HUES6 (cell line): ENCODE measurements at regions not wholly inside any gene's neighbourhood (a gene's known extent, or its start where the extent isn't known, plus 50 kb on each side); places are given as distances from the start of the nearest gene placed in this dataset.

ENCODE experiments used
- H3K27ac ChIP-seq: 2 replicates; pipeline ENCODE4 v1.7.0; 2013; ENCODE audit warnings: low read depth, mild to moderate bottlenecking, low read length, inconsistent platforms
- H3K27me3 ChIP-seq: 2 replicates; pipeline ENCODE4 v1.6.1; 2013; ENCODE audit warnings: low read length; ENCODE audit not compliant: control insufficient read depth, insufficient read depth
- H3K36me3 ChIP-seq: 2 replicates; pipeline ENCODE4 v1.6.1; 2013; ENCODE audit warnings: low read length; ENCODE audit not compliant: control insufficient read depth, insufficient read depth
- H3K4me1 ChIP-seq: 2 replicates; pipeline ENCODE4 v1.6.1; 2013; ENCODE audit warnings: low read length; ENCODE audit not compliant: control insufficient read depth, insufficient read depth
- H3K4me3 ChIP-seq: 2 replicates; pipeline ENCODE4 v1.5.1; 2013; ENCODE audit warnings: low read depth, low read length
- H3K9ac ChIP-seq: one replicate; pipeline ENCODE4 v1.6.1; 2013; ENCODE audit warnings: mild to moderate bottlenecking, low read length
- H3K9me3 ChIP-seq: 2 replicates; pipeline ENCODE4 v1.6.1; 2013; ENCODE audit warnings: low read depth, low read length; ENCODE audit not compliant: control insufficient read depth, insufficient read depth

DNA sequence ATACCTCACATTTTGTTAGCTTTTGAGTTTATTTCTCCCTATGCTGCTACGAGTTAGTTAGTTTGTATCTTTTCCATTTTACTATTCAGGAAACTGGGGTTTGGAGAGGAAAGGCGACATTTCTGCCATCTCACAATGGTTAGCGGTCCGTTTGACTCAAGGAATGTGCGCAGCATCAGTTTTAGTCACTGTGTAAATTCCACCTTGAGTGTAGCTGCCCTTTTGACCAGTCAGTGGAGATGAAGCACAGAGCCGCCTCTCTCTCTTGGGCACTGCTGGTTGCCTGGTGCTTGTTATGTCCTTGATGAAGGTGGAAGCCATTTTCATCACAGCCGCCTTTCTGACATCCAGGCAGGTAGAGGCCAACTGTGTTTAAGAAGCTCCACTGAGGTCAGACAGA, 185.5 kb downstream of the SCP2D1 start:
- H3K27ac ChIP-seq, result no peak overlapping the region
- H3K4me3 ChIP-seq, result no peak overlapping the region
- H3K9me3 ChIP-seq, result no peaks in the 10 kb centered on the region
- H3K27me3 ChIP-seq, result no peaks in the 10 kb centered on the region
- no peaks in the 10 kb centered on the region for H3K36me3 ChIP-seq
- no peak overlapping the region for H3K9ac ChIP-seq
- no peaks in the 10 kb centered on the region for H3K4me1 ChIP-seq

DNA sequence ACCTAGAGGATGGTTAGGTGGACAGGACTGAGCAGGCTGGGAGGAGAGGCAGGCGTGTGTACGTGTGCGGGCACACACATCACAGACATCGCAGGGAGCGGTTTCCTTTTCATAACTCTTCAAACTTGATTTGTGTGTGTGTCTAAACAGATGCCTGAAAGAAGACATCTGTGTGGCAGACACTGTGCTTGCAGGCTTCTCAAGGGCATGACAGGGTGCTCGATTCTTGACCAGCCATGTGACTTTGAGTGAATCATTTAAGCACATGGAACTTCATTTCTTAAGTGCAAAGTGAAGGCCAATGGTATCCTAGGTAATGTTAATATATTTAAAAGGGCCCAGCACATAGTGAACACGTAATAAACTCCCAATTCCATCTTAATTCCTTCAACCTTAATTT, 186.5 kb downstream of the SCP2D1 start:
- no peak overlapping the region for H3K9ac ChIP-seq
- H3K36me3 ChIP-seq, result no peaks in the 10 kb centered on the region
- H3K27me3 ChIP-seq, result no peaks in the 10 kb centered on the region
- no peaks in the 10 kb centered on the region for H3K4me1 ChIP-seq
- H3K27ac ChIP-seq, result no peak overlapping the region
- H3K9me3 ChIP-seq, result no peaks in the 10 kb centered on the region
- no peak overlapping the region for H3K4me3 ChIP-seq

DNA sequence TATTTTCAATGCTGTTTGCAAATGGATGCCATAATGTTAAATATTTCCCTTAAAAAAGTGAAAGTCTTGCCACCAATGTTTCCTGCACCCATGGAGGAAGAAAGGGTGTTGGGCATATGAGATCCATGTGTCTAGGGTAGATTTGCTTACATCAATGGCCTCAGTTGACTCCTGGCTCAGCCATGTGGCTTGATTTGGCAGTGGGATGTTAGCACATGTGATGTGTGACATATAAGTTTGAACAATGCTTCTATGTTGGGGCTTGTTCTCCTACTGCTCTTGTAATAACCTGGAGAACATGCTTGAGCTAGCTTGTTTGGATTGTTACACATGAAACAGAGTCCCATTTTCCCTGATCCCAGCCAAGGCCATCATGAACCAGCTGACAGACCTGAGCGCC, 187.6 kb downstream of the SCP2D1 start:
- Histone ChIP-seq H3K9ac (no peak overlapping the region), H3K27ac (no peak overlapping the region), H3K36me3 (no peaks in the 10 kb centered on the region), H3K9me3 (no peaks in the 10 kb centered on the region), H3K4me1 (no peaks in the 10 kb centered on the region), H3K27me3 (no peaks in the 10 kb centered on the region), H3K4me3 (no peak overlapping the region)

DNA sequence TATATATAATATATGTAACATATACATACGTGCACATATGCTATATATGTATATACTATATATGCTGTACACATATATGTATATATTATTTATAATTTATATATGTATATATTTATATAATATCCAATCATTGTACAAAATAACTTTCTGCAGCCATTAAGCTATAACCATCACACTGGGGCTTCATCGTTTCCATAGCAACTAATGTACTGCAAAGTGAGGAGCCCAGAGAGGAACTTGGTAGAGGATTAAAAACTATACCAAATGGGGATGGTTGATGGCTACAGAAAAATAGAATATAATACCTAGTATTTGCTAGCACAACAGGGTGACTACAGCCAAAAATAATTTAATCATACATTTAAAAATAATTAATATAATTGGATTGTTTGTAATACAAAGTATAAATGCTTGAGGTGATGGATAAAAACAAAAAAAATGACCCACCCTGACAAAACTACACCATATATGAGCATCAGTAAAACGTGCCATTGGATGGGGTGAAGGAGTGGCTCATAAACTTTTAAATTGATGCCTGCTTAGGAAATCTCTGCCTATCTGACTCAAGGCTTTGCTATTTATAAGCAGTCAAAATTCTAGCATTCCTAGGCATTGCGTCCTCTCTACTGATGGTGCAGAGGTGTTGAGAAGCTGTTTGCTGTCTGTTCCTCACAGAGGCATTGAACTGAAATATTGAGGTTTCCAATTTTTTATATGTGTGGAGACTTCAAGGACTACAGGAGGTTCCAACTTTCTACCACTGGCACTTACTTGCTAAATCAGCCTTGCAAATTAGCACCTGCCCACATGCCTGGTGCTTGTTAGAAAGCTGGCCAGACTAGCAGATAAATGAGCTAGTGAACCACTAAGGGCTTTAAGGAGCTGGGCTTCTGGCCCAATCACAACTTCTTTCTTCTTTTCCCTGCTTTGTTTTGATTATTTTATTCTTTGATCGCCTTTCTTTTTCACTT, 190.1 kb downstream of the SCP2D1 start:
- Histone ChIP-seq H3K27me3 (no peaks in the 10 kb centered on the region), H3K36me3 (no peaks in the 10 kb centered on the region), H3K9ac (no peak overlapping the region), H3K9me3 (no peaks in the 10 kb centered on the region), H3K4me3 (no peak overlapping the region), H3K4me1 (no peaks in the 10 kb centered on the region), H3K27ac (no peak overlapping the region)

DNA sequence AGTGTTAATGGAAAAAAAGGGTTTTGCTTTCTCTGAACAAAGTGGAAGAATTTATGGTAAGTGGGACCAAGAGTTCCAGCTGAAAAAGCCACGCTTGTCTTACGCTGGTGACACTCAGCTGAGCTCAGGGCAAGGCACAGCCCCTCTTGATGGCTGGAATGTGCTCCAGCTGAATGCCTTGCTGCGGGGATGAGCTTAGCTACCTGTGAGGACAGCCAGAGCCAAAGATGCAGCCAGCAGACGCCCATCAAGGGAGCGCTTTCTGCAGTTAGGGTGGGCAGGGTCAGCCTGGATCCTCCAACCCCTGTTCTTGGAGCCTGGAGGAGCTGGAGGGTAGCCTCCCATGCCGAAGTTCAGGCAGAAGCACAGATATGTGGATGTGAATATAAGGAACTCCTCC, 191.4 kb downstream of the SCP2D1 start:
- no peak overlapping the region for H3K27ac ChIP-seq
- H3K36me3 ChIP-seq, result no peaks in the 10 kb centered on the region
- no peaks in the 10 kb centered on the region for H3K27me3 ChIP-seq
- no peaks in the 10 kb centered on the region for H3K9me3 ChIP-seq
- H3K9ac ChIP-seq, result no peak overlapping the region
- H3K4me1 ChIP-seq, result no peaks in the 10 kb centered on the region
- no peak overlapping the region for H3K4me3 ChIP-seq

DNA sequence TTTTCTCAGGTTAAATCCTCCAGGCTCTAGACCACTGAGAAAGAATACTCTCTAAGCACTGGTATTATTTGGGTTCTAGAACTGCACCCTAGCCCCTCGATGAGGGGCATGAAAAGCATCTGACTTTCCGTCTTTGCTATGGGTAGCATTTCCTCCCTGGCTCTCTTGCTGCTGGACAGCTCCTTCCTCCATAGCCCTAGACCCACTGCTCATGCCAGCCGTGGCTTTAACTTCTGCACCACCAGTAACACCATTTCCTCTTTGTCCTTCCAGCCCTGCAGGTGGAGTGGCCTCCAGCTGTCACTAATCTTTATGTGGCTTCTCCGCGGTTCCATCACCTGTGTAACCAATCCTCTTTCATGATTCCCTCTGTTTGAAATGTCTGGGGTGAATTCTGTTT, 194.9 kb downstream of the SCP2D1 start:
- H3K4me1 ChIP-seq, result no peaks in the 10 kb centered on the region; the same call in 1 of the 2 replicates
- no peaks in the 10 kb centered on the region for H3K36me3 ChIP-seq
- H3K9me3 ChIP-seq, result no peaks in the 10 kb centered on the region
- H3K9ac ChIP-seq, result no peak overlapping the region
- no peak overlapping the region for H3K27ac ChIP-seq
- H3K27me3 ChIP-seq, result no peaks in the 10 kb centered on the region
- no peak overlapping the region for H3K4me3 ChIP-seq

DNA sequence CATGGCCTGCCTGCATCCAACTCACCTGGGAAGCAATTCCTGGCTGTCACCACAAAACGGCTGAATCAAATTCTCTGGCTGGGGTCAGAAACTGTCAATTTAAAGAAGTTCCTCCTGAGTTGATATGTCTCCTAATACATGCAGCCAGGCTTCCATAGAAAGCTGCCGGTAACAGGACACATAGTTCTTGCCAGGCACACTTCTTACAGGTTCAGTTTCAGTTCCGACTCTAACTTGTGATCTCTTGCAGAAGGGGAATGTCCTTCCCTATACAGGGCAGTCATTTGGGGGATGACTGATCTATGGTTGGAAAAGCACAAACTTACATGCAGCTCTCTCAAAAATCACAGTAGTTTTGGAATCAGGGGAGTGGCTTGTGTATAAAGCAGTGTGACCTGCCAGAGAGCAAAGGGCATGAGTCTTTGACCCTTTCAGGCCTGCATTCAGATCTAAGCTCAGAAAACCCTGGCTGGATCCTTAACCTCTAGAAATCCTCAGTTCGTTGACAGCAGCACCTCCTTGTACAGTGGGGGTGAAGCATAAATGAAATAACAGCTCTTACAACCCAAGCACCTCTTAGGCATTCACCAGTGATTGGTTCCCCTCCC, 195.6 kb downstream of the SCP2D1 start:
- Histone ChIP-seq H3K4me1 (no peaks in the 10 kb centered on the region; the same call in 1 of the 2 replicates), H3K9ac (no peak overlapping the region), H3K4me3 (no peak overlapping the region), H3K27ac (no peak overlapping the region), H3K27me3 (no peaks in the 10 kb centered on the region), H3K36me3 (no peaks in the 10 kb centered on the region), H3K9me3 (no peaks in the 10 kb centered on the region)

DNA sequence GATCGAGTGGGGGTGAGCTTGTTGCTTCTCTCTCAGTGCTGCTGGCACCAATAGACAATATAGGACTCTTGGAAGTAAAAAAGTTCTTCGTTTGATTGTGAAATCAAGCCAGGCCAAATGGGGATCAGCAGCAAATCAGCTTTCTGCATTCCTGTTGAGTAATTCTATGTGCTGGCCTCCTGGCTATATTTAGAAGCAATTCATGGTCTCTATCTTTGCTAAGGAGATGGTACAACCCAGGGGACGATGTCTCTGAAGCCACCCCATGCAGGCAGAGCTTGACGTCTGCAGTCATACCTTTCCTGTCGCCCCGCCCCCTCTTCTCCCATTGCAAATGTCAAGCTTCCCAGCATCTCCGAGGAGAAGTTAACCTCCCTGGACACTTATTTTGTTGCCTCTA, 199.1 kb downstream of the SCP2D1 start:
- no peak overlapping the region for H3K4me3 ChIP-seq
- no peaks in the 10 kb centered on the region for H3K27me3 ChIP-seq
- no peaks in the 10 kb centered on the region for H3K9me3 ChIP-seq
- no peak overlapping the region for H3K27ac ChIP-seq
- H3K4me1 ChIP-seq, result peaks cover 11% of the 10 kb centered on the region; the same call in 1 of the 2 replicates
- no peak overlapping the region for H3K9ac ChIP-seq
- H3K36me3 ChIP-seq, result no peaks in the 10 kb centered on the region

DNA sequence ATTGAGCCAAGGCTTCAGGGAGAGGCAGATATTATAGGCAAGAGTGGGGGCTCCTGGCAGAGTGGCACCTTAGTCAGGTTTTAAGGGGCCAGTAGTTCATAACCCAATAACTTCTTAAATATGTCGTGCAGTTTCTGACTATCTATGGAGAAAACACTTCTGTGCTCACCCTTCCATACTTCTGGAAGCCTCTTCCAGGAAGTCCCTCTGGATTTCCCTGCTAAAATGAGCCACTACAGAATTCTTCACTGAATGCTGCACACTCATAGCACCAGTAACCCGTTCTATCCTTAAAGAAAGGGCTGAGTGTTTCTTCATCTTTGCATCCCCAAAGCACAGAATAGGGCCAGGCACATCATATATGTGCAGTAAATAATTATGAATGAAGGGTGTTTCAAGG, 198.5 kb upstream of the SLC24A3 start:
- H3K36me3 ChIP-seq, result no peaks in the 10 kb centered on the region
- H3K4me1 ChIP-seq, result peaks cover 11% of the 10 kb centered on the region; the same call in 1 of the 2 replicates
- H3K9me3 ChIP-seq, result no peaks in the 10 kb centered on the region
- no peak overlapping the region for H3K4me3 ChIP-seq
- no peak overlapping the region for H3K27ac ChIP-seq
- H3K27me3 ChIP-seq, result no peaks in the 10 kb centered on the region
- no peak overlapping the region for H3K9ac ChIP-seq

DNA sequence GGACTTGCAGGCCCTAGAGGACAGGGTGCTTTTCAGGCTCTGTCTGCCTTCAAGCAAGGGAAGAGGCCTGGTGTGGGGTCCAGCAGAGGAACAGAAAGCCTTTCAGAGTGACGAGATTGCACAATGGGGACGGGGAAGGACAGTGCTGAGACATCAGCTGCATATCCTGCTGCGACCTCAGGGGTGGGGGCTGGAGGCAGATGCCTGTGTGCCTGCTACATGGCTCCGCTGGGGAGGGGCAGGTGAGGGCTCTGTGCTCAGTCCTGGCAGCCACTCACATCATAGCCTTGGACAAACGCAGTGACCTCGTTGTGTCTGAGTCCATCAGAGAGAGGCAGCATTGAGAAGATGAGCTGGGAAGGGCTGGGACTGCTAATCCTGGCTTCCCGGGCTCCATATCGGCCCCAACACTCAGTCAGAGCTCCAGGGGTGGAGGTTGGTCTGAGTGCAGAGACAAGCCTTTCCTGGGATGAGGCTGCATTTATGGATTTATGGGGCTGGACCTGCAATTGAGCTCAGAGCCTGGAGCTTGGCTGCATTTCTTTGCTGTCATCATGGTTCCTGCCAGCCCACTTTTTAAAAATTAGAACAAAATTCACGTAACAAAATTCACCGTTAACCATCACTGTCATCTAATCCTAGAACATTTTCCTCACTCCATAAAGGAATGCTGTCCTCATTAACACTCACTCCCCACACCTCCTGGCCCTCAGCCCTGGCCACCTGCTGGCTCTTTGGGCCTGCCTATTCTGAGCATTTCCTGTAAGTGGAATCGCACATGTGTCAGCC, 196.9 kb upstream of the SLC24A3 start:
- Histone ChIP-seq H3K27me3 (no peaks in the 10 kb centered on the region), H3K27ac (no peak overlapping the region), H3K4me3 (no peak overlapping the region), H3K9me3 (no peaks in the 10 kb centered on the region), H3K36me3 (no peaks in the 10 kb centered on the region), H3K9ac (no peak overlapping the region), H3K4me1 (peaks cover 11% of the 10 kb centered on the region; the same call in 1 of the 2 replicates)

DNA sequence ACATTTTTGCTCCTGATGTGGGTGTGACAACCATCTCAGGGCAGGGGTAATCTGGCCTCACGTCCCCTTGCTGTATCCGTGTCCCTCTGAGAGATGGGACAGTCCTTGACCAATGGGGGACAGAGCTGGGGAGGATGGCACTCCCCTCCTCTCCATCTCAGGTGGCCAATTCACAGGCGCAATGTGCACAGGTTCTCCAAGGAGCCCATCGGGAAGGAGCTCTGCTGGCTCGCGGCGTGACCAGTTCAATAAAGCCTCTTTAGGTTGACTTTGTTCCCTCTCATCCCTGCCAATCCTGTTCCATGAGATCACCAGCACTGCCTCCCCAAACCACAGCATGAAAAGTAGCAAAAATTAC, 196.3 kb upstream of the SLC24A3 start:
- Histone ChIP-seq H3K36me3 (no peaks in the 10 kb centered on the region), H3K27me3 (no peaks in the 10 kb centered on the region), H3K9ac (no peak overlapping the region), H3K4me3 (no peak overlapping the region), H3K27ac (no peak overlapping the region), H3K9me3 (0 out of 2 replicates have a peak, but pooled peaks cover 2% of the 10 kb centered on the region), H3K4me1 (peaks cover 11% of the 10 kb centered on the region; the same call in 1 of the 2 replicates)
